ENCODE measurements at regions not wholly inside any gene's neighbourhood (a gene's known extent, or its start where the extent isn't known, plus 50 kb on each side); places are given as distances from the start of the nearest gene placed in this dataset.
A peak's percentile ranks its signal among the peaks of the same experiment; 100 is the strongest.

DNA sequence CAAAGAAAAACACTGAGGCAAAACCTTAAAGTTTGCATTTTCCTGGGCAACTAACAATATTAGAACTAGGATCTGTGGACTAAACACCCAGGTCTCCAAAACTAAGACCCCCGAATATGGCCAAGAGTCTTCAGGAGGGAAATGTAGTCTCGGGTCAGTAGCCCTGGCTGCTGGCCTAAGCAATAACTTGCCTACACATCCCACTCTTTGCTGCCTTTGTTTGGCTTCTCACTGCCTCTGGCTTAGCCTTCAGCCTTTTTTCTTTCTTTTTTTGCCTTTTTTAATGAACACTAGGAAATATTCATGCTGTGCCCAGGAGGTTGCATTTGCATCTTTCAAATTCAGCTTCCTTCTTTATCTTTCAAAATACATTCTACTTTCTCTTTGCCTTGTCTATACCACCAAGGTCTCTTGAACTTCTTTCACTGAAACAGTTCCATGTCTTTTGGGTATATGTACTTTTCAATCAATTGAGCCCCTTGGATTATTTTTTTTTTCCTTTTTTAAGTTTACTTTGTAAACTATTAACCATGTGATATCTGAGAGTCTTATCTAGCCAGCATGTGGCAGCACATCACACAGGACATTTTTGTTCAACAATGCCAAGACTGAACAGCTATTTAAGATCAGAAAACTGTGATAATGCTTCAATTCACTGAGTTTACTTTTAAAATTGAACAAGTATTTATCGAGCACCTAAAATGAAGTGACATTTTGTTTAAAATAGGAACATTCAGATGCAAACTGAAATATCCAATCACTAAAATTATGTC, 165.0 kb upstream of the TRPC6 start:
- no peak overlapping the region for H4K91ac ChIP-seq (ENCODE audit: low read depth, low read length, poor library complexity)
- H3K36me3 ChIP-seq (replicated peaks in 1 of 2; ENCODE audit: control insufficient read depth in 2 of 2, insufficient read depth in 2 of 2, low read length in 2 of 2): no peaks in the 10 kb centered on the region
- no peak overlapping the region for H3K4ac ChIP-seq (ENCODE audit: low read length)
- no peaks in the 10 kb centered on the region for H3K4me1 ChIP-seq (ENCODE audit: control insufficient read depth in 2 of 2, insufficient read depth in 1 of 2, low read depth in 1 of 2, low read length in 2 of 2)
- peak overlapping the region; percentile 68 for H2AFZ ChIP-seq (ENCODE audit: low read length)
- H2AK5ac ChIP-seq (ENCODE audit: low read depth, low read length): no peak overlapping the region
- no CpG with 5 or more reads among the region's 3 CpGs for WGBS, 2 donors (ENCODE audit: extremely low coverage in 2 of 2, insufficient read length in 2 of 2, insufficient replicate concordance in 1 of 2)
- no peak overlapping the region for H4K8ac ChIP-seq (ENCODE audit: low read depth, low read length)
- H3K27ac ChIP-seq (replicated peaks; ENCODE audit: low read length): no peak overlapping the region
- H2BK120ac ChIP-seq (ENCODE audit: low read depth, low read length): no peak overlapping the region
- no peak overlapping the region for H2BK5ac ChIP-seq (ENCODE audit: low read length)
- no peaks in the 10 kb centered on the region for H3K79me1 ChIP-seq (ENCODE audit: low read depth, low read length)
- no peak overlapping the region for H3K23ac ChIP-seq (ENCODE audit: low read depth, low read length, poor library complexity)
- H2BK12ac ChIP-seq (ENCODE audit: low read length): no peak overlapping the region
- no peak overlapping the region for H3K14ac ChIP-seq (ENCODE audit: low read length)
- H3K4me2 ChIP-seq (ENCODE audit: insufficient read depth, low read length, poor library complexity, severe bottlenecking): no peak overlapping the region
- no peak overlapping the region for H3K4me3 ChIP-seq (ENCODE audit: low read length in 2 of 2)
- no peaks in the 10 kb centered on the region for H3K9me3 ChIP-seq (replicated peaks in 1 of 2; ENCODE audit: control insufficient read depth in 2 of 2, insufficient read depth in 1 of 2, low read depth in 1 of 2, low read length in 2 of 2)
- no peak overlapping the region for H3K18ac ChIP-seq (ENCODE audit: low read length)
- DNase-seq (ENCODE audit: low spot score): no peak
- H3K9ac ChIP-seq (ENCODE audit: low read depth, low read length, poor library complexity): no peak overlapping the region
- H3K27me3 ChIP-seq (ENCODE audit: control insufficient read depth in 3 of 3, insufficient read depth in 3 of 3, low read depth in 1 of 3, low read length in 3 of 3): no peaks in the 10 kb centered on the region
- H2BK15ac ChIP-seq (ENCODE audit: low read length): no peak overlapping the region

DNA sequence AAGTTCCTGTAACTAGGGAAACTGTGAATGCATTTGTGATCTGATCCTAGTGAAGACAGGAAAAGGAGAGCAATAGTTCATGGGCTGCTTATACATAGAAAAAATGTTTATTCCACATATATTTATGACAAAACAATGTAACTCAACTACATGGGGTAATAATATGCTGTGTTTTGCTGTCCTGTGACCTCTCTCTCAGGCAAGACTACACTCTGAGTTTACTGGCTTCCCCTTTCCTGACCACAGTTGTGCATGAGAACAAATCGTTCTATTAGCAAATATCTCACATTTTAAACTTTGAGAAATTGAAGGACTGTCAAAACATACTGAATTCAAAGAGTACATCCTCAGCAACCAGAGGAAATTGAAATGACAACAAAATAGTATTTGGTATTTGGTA, 161.9 kb upstream of the TRPC6 start:
- no peak overlapping the region for H2BK120ac ChIP-seq (ENCODE audit: low read depth, low read length)
- H3K9ac ChIP-seq (ENCODE audit: low read depth, low read length, poor library complexity): no peak overlapping the region

DNA sequence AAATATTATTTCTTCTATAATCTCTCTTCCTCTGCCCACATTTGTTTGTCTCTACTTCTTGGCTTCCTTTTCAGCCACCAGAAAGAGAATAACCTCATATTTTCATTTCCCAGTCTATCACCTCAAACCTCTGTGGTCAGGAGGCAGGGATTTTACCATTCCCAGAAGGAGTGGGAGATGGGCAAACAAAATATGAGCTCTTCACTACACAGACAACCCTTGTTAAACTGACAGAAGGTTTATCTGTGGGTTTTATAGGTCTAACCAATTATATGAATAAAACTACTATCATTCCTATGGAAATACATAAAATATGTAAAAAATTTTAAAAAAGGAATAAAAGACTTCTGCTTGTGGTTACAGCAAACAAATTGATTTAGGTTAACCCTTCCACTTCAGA, 160.0 kb upstream of the TRPC6 start:
- Histone ChIP-seq H3K9ac (ENCODE audit: low read depth, low read length, poor library complexity) (no peak overlapping the region), H2AK5ac (ENCODE audit: low read depth, low read length) (no peak overlapping the region), H2BK5ac (ENCODE audit: low read length) (no peak overlapping the region), H3K14ac (ENCODE audit: low read length) (no peak overlapping the region), H3K18ac (ENCODE audit: low read length) (no peak overlapping the region), H3K9me3 (replicated peaks in 1 of 2; ENCODE audit: control insufficient read depth in 2 of 2, insufficient read depth in 1 of 2, low read depth in 1 of 2, low read length in 2 of 2) (no peaks in the 10 kb centered on the region), H3K4me3 (ENCODE audit: low read length in 2 of 2) (no peak overlapping the region), H2BK15ac (ENCODE audit: low read length) (no peak overlapping the region), H3K27ac (replicated peaks; ENCODE audit: low read length) (no peak overlapping the region), H4K91ac (ENCODE audit: low read depth, low read length, poor library complexity) (no peak overlapping the region), H2AFZ (ENCODE audit: low read length) (no peak overlapping the region), H3K4me1 (ENCODE audit: control insufficient read depth in 2 of 2, insufficient read depth in 1 of 2, low read depth in 1 of 2, low read length in 2 of 2) (no peaks in the 10 kb centered on the region), H3K4ac (ENCODE audit: low read length) (no peak overlapping the region), H4K8ac (ENCODE audit: low read depth, low read length) (no peak overlapping the region), H2BK12ac (ENCODE audit: low read length) (no peak overlapping the region), H3K4me2 (ENCODE audit: insufficient read depth, low read length, poor library complexity, severe bottlenecking) (no peak overlapping the region), H3K79me1 (ENCODE audit: low read depth, low read length) (no peaks in the 10 kb centered on the region), H3K36me3 (replicated peaks in 1 of 2; ENCODE audit: control insufficient read depth in 2 of 2, insufficient read depth in 2 of 2, low read length in 2 of 2) (no peaks in the 10 kb centered on the region), H3K27me3 (ENCODE audit: control insufficient read depth in 3 of 3, insufficient read depth in 3 of 3, low read depth in 1 of 3, low read length in 3 of 3) (no peaks in the 10 kb centered on the region), H2BK120ac (ENCODE audit: low read depth, low read length) (no peak overlapping the region), H3K23ac (ENCODE audit: low read depth, low read length, poor library complexity) (no peak overlapping the region)
- no peak for DNase-seq (ENCODE audit: low spot score)

More for the DNA sequence above, 161.9 kb upstream of the TRPC6 start:
- no CpG with 5 or more reads among the region's 1 CpG for WGBS, 2 donors (ENCODE audit: extremely low coverage in 2 of 2, insufficient read length in 2 of 2, insufficient replicate concordance in 1 of 2)
- Histone ChIP-seq H4K91ac (ENCODE audit: low read depth, low read length, poor library complexity) (no peak overlapping the region), H3K4ac (ENCODE audit: low read length) (no peak overlapping the region), H2AK5ac (ENCODE audit: low read depth, low read length) (no peak overlapping the region), H3K4me1 (ENCODE audit: control insufficient read depth in 2 of 2, insufficient read depth in 1 of 2, low read depth in 1 of 2, low read length in 2 of 2) (no peaks in the 10 kb centered on the region), H3K18ac (ENCODE audit: low read length) (no peak overlapping the region), H3K23ac (ENCODE audit: low read depth, low read length, poor library complexity) (no peak overlapping the region), H3K14ac (ENCODE audit: low read length) (no peak overlapping the region), H2AFZ (ENCODE audit: low read length) (no peak overlapping the region), H3K27me3 (ENCODE audit: control insufficient read depth in 3 of 3, insufficient read depth in 3 of 3, low read depth in 1 of 3, low read length in 3 of 3) (no peaks in the 10 kb centered on the region), H2BK5ac (ENCODE audit: low read length) (no peak overlapping the region), H3K36me3 (replicated peaks in 1 of 2; ENCODE audit: control insufficient read depth in 2 of 2, insufficient read depth in 2 of 2, low read length in 2 of 2) (no peaks in the 10 kb centered on the region), H4K8ac (ENCODE audit: low read depth, low read length) (no peak overlapping the region), H3K4me2 (ENCODE audit: insufficient read depth, low read length, poor library complexity, severe bottlenecking) (no peak overlapping the region), H2BK15ac (ENCODE audit: low read length) (no peak overlapping the region), H3K79me1 (ENCODE audit: low read depth, low read length) (no peaks in the 10 kb centered on the region), H3K9me3 (replicated peaks in 1 of 2; ENCODE audit: control insufficient read depth in 2 of 2, insufficient read depth in 1 of 2, low read depth in 1 of 2, low read length in 2 of 2) (no peaks in the 10 kb centered on the region), H2BK12ac (ENCODE audit: low read length) (no peak overlapping the region), H3K27ac (replicated peaks; ENCODE audit: low read length) (no peak overlapping the region), H3K4me3 (ENCODE audit: low read length in 2 of 2) (no peak overlapping the region)
- no peak for DNase-seq (ENCODE audit: low spot score)

DNA sequence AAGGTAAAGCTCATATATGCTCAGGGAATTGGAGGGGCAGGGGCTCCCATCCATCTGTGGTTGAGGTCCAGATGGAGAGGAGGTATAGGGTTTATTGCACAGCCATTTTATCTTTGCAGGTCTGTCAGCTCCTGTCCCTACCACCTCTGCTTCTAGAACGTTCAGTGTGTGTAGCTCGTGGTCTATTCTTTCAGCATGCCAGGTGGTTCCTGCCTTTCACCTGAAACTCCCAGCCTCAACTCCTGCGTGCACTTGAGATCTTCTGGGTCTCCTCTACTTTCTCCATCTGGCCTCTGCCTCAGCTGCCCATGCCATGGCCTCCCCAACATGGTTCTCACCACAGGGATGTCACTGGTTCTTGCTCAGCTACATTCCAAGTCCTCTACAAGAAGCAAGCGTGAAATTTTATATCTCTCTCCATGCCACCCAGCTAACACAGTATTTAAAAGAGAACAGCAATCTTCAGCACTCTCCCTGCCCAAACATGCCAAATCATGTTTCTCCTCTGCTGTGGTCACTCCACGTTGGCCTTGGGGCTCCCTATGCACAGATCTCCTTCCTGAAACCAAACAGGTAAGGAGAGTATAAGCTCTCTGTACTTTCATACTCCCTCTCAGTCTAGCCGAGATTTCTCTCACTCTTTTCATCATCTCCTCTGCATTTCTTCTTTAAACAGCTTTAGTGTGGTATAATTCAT, 157.8 kb upstream of the TRPC6 start:
- no peak overlapping the region for H2BK12ac ChIP-seq (ENCODE audit: low read length)
- no peak overlapping the region for H2AFZ ChIP-seq (ENCODE audit: low read length)
- peak overlapping the region; percentile 41 for H3K18ac ChIP-seq (ENCODE audit: low read length)
- H3K14ac ChIP-seq (ENCODE audit: low read length): no peak overlapping the region
- H3K23ac ChIP-seq (ENCODE audit: low read depth, low read length, poor library complexity): no peak overlapping the region
- no peaks in the 10 kb centered on the region for H3K9me3 ChIP-seq (replicated peaks in 1 of 2; ENCODE audit: control insufficient read depth in 2 of 2, insufficient read depth in 1 of 2, low read depth in 1 of 2, low read length in 2 of 2)
- no peak overlapping the region for H2BK15ac ChIP-seq (ENCODE audit: low read length)
- H3K4me3 ChIP-seq (ENCODE audit: low read length in 2 of 2): peak overlapping the region in 1 of 2 donors; percentile 7
- H3K27me3 ChIP-seq (ENCODE audit: control insufficient read depth in 3 of 3, insufficient read depth in 3 of 3, low read depth in 1 of 3, low read length in 3 of 3): no peaks in the 10 kb centered on the region
- H2BK120ac ChIP-seq (ENCODE audit: low read depth, low read length): no peak overlapping the region
- no peak overlapping the region for H4K8ac ChIP-seq (ENCODE audit: low read depth, low read length)
- no peak overlapping the region for H3K27ac ChIP-seq (replicated peaks; ENCODE audit: low read length)
- WGBS, 2 donors (ENCODE audit: extremely low coverage in 2 of 2, insufficient read length in 2 of 2, insufficient replicate concordance in 1 of 2): no CpG with 5 or more reads among the region's 6 CpGs
- no peaks in the 10 kb centered on the region for H3K36me3 ChIP-seq (replicated peaks in 1 of 2; ENCODE audit: control insufficient read depth in 2 of 2, insufficient read depth in 2 of 2, low read length in 2 of 2)
- H4K91ac ChIP-seq (ENCODE audit: low read depth, low read length, poor library complexity): no peak overlapping the region
- H3K79me1 ChIP-seq (ENCODE audit: low read depth, low read length): no peaks in the 10 kb centered on the region
- no peak overlapping the region for H2AK5ac ChIP-seq (ENCODE audit: low read depth, low read length)
- no peaks in the 10 kb centered on the region for H3K4me1 ChIP-seq (ENCODE audit: control insufficient read depth in 2 of 2, insufficient read depth in 1 of 2, low read depth in 1 of 2, low read length in 2 of 2)
- no peak overlapping the region for H3K4me2 ChIP-seq (ENCODE audit: insufficient read depth, low read length, poor library complexity, severe bottlenecking)
- DNase-seq (ENCODE audit: low spot score): no peak
- H3K4ac ChIP-seq (ENCODE audit: low read length): no peak overlapping the region
- no peak overlapping the region for H2BK5ac ChIP-seq (ENCODE audit: low read length)
- H3K9ac ChIP-seq (ENCODE audit: low read depth, low read length, poor library complexity): peak overlapping the region; percentile 66
